Ishikawa (cell line): ENCODE measurements at regions not wholly inside any gene's neighbourhood (a gene's known extent, or its start where the extent isn't known, plus 50 kb on each side); places are given as distances from the start of the nearest gene placed in this dataset.

Experiments used
- CEBPB ChIP-seq: IDR thresholded peaks from 2 replicates; pipeline ENCODE4 v1.6.1; 2012
- CREB1 ChIP-seq: IDR thresholded peaks from 2 replicates; pipeline ENCODE4 v1.6.1; 2012; ENCODE audit warnings: low read depth
- EGR1 ChIP-seq: IDR thresholded peaks from 2 replicates; pipeline ENCODE4 v1.6.1; 2012
- EP300 ChIP-seq: IDR thresholded peaks from 2 replicates; pipeline ENCODE4 v1.6.1; 2012; ENCODE audit warnings: borderline replicate concordance
- FOXM1 ChIP-seq: IDR thresholded peaks from 2 replicates; pipeline ENCODE4 v1.6.1; 2012; ENCODE audit warnings: low read depth, borderline replicate concordance
- NFIC ChIP-seq: IDR thresholded peaks from 2 replicates; pipeline ENCODE4 v1.6.1; 2012
- RAD21 ChIP-seq: IDR thresholded peaks from 2 replicates; pipeline ENCODE4 v1.6.1; 2012; ENCODE audit warnings: low read depth
- TAF1 ChIP-seq: IDR thresholded peaks from 2 replicates; pipeline ENCODE4 v1.6.1; 2012; ENCODE audit warnings: low read depth, mild to moderate bottlenecking
- TCF12 ChIP-seq: IDR thresholded peaks from 2 replicates; pipeline ENCODE4 v1.6.1; 2012; ENCODE audit warnings: low read depth
- TEAD4 ChIP-seq: IDR thresholded peaks from 2 replicates; pipeline ENCODE4 v1.6.1; 2012
- YY1 ChIP-seq: IDR thresholded peaks from 2 replicates; pipeline ENCODE4 v1.6.1; 2012; ENCODE audit warnings: low read depth
- ZBTB7A ChIP-seq: IDR thresholded peaks from 2 replicates; pipeline ENCODE4 v1.6.1; 2012; ENCODE audit warnings: low read depth
- TF ChIP-seq, protein P1 (sequence below): IDR thresholded peaks from 2 replicates; pipeline ENCODE4 v1.6.1; 2012
- TF ChIP-seq, protein P2 (sequence below): IDR thresholded peaks from 2 replicates; pipeline ENCODE4 v1.6.1; 2012
- TF ChIP-seq, protein P3 (sequence below): IDR thresholded peaks from 2 replicates; pipeline ENCODE4 v1.6.1; 2012; ENCODE audit warnings: low read depth, mild to moderate bottlenecking

DNA sequence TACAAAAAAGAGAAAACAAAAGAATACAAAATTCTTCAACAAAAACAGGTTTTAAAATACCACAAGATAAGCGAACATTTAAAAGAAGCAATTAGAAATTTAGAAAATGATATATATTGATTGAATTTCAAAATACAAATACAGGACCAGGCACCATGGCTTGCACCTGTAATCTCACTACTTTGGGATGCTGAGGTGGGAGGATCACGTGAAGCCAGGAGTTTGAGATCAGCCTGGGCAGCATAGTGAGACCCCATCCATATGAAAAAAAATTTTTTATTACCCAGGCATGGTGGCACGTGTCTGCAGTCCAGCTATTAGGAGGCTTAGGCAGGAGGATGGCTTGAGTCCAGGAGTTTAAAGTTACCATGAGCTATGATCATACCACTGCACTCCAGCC, 109.9 kb upstream of the SLC30A5 start:
- no peak for TF ChIP-seq TAF1
- TF ChIP-seq RAD21: no peak
- no peak for TF ChIP-seq TEAD4
- TF ChIP-seq, protein P1, sequence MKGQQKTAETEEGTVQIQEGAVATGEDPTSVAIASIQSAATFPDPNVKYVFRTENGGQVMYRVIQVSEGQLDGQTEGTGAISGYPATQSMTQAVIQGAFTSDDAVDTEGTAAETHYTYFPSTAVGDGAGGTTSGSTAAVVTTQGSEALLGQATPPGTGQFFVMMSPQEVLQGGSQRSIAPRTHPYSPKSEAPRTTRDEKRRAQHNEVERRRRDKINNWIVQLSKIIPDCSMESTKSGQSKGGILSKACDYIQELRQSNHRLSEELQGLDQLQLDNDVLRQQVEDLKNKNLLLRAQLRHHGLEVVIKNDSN: no peak
- TF ChIP-seq, protein P2, sequence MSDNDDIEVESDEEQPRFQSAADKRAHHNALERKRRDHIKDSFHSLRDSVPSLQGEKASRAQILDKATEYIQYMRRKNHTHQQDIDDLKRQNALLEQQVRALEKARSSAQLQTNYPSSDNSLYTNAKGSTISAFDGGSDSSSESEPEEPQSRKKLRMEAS: no peak
- no peak for TF ChIP-seq CREB1

DNA sequence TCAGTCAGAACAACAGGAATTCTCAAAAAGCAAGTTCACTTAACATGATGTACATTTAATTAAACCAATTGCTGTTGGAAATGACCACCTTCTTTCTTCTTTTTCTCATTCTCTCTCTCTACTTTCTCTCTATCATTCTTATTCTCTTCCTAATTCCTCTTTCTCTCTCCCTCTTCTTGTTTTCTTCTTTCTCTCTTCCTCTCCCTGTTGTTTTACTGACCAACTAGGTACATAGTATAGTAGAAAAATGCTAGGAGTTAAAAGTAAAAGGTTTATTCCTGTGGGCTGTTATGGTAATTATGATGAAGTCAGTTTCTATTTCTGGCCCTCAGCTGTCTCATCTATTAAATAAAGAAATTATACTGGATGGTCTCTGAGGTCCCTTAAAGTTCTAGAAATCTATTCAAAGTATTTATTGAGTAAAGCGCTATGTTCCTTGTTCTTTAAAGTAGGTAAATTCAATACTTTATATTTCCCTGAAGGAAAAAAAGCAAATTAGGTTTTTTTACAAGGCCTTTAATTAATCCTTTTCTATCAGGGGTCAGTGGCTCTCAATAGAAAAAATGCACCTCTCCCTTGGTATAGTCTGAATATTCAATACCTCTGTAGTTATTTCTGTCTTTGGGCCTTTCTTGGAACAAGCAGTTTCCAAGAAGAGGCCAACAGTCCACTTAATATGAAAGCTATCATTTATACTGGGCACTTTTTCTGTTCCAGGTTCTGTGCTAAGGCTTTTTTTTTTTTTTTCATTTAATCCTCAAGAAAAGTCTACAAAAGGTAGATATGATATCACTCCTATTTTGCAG, 102.3 kb upstream of the SLC30A5 start:
- no peak for TF ChIP-seq CREB1
- TF ChIP-seq, protein P2: no peak
- TF ChIP-seq YY1: no peak
- no peak for TF ChIP-seq ZBTB7A

DNA sequence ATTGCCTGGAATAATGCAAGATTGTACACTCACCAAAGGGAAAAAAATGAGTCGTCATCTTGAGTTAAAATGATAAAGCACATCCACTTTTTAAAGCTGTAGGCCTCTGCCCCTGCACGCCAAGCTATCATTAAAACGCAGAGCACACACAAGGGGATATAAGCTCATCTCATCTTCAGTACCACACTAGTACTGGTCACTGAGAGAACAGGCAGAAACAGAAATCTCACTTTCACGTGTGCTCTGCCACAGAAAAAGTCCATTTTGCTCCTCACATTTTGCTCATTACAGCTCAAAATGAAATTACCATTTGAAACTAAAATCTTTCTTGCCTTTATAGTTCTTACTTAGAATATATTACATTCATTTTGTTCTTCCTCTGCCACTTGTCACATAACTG, 99.2 kb upstream of the SLC30A5 start:
- TF ChIP-seq, protein P3, sequence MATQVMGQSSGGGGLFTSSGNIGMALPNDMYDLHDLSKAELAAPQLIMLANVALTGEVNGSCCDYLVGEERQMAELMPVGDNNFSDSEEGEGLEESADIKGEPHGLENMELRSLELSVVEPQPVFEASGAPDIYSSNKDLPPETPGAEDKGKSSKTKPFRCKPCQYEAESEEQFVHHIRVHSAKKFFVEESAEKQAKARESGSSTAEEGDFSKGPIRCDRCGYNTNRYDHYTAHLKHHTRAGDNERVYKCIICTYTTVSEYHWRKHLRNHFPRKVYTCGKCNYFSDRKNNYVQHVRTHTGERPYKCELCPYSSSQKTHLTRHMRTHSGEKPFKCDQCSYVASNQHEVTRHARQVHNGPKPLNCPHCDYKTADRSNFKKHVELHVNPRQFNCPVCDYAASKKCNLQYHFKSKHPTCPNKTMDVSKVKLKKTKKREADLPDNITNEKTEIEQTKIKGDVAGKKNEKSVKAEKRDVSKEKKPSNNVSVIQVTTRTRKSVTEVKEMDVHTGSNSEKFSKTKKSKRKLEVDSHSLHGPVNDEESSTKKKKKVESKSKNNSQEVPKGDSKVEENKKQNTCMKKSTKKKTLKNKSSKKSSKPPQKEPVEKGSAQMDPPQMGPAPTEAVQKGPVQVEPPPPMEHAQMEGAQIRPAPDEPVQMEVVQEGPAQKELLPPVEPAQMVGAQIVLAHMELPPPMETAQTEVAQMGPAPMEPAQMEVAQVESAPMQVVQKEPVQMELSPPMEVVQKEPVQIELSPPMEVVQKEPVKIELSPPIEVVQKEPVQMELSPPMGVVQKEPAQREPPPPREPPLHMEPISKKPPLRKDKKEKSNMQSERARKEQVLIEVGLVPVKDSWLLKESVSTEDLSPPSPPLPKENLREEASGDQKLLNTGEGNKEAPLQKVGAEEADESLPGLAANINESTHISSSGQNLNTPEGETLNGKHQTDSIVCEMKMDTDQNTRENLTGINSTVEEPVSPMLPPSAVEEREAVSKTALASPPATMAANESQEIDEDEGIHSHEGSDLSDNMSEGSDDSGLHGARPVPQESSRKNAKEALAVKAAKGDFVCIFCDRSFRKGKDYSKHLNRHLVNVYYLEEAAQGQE: no peak
- TF ChIP-seq TAF1 (no peak), CEBPB (no peak), YY1 (no peak), CREB1 (no peak), EGR1 (no peak), ZBTB7A (no peak), EP300 (no peak), FOXM1 (no peak), RAD21 (no peak), TCF12 (no peak), TEAD4 (no peak), NFIC (no peak)
- TF ChIP-seq, protein P2: no peak
- TF ChIP-seq, protein P1: no peak

DNA sequence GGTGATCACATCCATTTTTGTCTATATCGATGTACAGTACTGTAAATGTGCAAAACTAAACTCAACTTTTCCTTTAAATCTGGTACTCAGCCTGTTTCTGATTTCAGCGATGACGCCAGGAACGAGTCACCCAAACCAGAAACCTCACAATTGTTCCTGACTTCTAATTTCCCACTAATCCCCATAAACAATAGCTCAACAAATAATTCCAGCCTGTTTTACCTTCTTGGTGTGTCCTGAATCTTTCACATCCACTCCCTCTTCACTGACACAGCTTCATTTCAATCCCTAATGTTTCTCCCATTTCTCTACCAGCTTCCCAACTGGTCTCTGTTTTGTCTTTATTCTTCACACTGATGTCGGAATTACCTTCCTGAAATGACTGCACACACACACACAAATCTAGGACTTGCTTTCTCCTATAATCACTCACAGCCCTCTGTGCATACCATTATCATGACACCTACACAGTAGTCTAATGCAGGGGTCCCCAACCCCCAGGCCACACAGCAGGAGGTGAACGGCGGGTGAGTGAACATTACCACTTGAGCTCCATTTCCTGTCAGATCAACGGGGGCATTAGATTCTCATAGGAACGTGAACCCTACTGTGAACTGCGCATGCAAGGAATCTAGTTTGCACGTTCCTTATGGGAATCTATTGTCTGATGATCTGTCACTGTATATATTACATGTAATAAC, 97.8 kb upstream of the SLC30A5 start:
- TF ChIP-seq FOXM1: no peak
- TF ChIP-seq ZBTB7A: no peak
- TF ChIP-seq EP300: no peak
- TF ChIP-seq YY1: no peak
- TF ChIP-seq TEAD4: no peak
- TF ChIP-seq CEBPB: no peak
- TF ChIP-seq EGR1: no peak

DNA sequence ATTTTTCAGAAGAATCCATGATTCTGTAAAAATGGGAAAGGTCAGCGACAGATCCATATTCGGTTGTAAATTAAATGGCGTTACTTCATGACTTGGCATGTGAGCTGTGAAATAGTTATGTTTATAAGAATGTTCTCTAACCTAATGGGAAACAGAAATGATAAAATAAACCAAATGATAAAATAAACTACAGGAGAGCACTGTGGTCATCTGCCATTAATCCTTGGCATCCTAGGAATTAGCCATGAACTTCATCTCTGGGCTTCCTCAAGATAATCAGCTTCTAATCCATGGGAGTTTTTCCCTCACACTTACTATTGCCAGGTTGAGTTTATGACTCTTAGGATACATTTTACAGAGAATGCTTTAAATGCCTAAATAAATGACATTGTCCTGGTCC, 94.6 kb upstream of the SLC30A5 start:
- TF ChIP-seq CREB1 (no peak), FOXM1 (no peak), NFIC (no peak), ZBTB7A (no peak), TAF1 (no peak), YY1 (no peak), EP300 (no peak)
- TF ChIP-seq, protein P2: no peak
- TF ChIP-seq, protein P3: no peak
